ENCODE measurements at regions not wholly inside any gene's neighbourhood (a gene's known extent, or its start where the extent isn't known, plus 50 kb on each side); places are given as distances from the start of the nearest gene placed in this dataset.

DNA sequence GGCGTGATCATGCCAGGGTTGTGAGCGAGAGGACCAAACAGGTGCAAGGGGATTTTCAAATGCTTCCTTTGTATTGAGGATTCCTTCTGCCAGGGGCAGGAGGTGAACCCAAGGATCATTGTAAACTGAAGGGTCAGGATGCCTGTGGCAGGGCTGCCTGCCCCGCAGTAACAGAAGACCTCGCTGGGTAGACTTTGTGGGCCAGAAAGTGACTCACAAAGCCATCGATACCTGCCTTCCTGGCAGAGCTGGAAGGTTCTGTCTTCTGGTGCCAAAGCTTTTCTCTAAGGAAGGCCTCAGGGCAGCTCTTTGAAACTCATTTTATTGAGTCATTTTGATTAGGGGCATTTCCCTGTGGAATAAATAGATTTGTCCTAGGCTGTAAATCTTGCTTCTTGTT is 223.4 kb downstream of the ICE1 start:
- TF ChIP-seq, protein P1, sequence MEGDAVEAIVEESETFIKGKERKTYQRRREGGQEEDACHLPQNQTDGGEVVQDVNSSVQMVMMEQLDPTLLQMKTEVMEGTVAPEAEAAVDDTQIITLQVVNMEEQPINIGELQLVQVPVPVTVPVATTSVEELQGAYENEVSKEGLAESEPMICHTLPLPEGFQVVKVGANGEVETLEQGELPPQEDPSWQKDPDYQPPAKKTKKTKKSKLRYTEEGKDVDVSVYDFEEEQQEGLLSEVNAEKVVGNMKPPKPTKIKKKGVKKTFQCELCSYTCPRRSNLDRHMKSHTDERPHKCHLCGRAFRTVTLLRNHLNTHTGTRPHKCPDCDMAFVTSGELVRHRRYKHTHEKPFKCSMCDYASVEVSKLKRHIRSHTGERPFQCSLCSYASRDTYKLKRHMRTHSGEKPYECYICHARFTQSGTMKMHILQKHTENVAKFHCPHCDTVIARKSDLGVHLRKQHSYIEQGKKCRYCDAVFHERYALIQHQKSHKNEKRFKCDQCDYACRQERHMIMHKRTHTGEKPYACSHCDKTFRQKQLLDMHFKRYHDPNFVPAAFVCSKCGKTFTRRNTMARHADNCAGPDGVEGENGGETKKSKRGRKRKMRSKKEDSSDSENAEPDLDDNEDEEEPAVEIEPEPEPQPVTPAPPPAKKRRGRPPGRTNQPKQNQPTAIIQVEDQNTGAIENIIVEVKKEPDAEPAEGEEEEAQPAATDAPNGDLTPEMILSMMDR (IDR thresholded peaks at IDR 0.05; ENCODE audit: low read length), result no peak
- TF ChIP-seq EZH2 (IDR thresholded peaks at IDR 0.05; ENCODE audit: borderline replicate concordance, low read length), result no peak
